Hepatocyte (in vitro differentiated cells): ENCODE measurements at regions not wholly inside any gene's neighbourhood (a gene's known extent, or its start where the extent isn't known, plus 50 kb on each side); places are given as distances from the start of the nearest gene placed in this dataset.

Source experiments
- CTCF ChIP-seq: fragments of 200-600 bp; sonication (generic); IDR thresholded peaks from 2 replicates; pipeline ENCODE4 v1.5.1; 2016; ENCODE audit warnings: antibody characterized with exemption, mild to moderate bottlenecking; ENCODE audit not compliant: poor library complexity
- EZH2 ChIP-seq: fragments of 200-600 bp; sonication (generic); IDR thresholded peaks from 2 replicates; pipeline ENCODE4 v1.6.1; 2016; ENCODE audit warnings: antibody characterized with exemption, mild to moderate bottlenecking, borderline replicate concordance
- EZH2phosphoT487 ChIP-seq: fragments of 200-600 bp; sonication (generic); IDR thresholded peaks from one replicate; pipeline ENCODE4 v1.6.1; 2018; ENCODE audit warnings: antibody characterized with exemption, mild to moderate bottlenecking, low read depth, moderate library complexity; ENCODE audit not compliant: unreplicated experiment, severe bottlenecking

- no peak for TF ChIP-seq EZH2
- no peak for TF ChIP-seq CTCF
- no peak for TF ChIP-seq EZH2phosphoT487
Observed at GRCh38 chr1:235054936-235055335, 73.7 kb downstream of the TOMM20 start.
